Right lobe of liver (tissue), 6 donors: ENCODE measurements at regions not wholly inside any gene's neighbourhood (a gene's known extent, or its start where the extent isn't known, plus 50 kb on each side); places are given as distances from the start of the nearest gene placed in this dataset.

ENCODE experiments used
- ATAC-seq, 4 donors: fragments of 200-7000 bp; cut with Tn5 transposase; one replicate each; pipeline ENCODE4 v1.9.1; 2020; ENCODE audit warnings: mild to moderate bottlenecking in 4 of 4, moderate library complexity in 4 of 4
- DNase-seq, 3 donors: peaks; one replicate each; pipeline ENCODE4 v3.0.0-alpha.2; 2020
- H3K27ac ChIP-seq, 3 donors: fragments of 200-600 bp; one replicate each; pipeline ENCODE4 v1.8.0; 2022
- H3K27me3 ChIP-seq, 2 donors: fragments of 200-600 bp; one replicate each; pipeline ENCODE4 v1.8.0; 2022
- H3K36me3 ChIP-seq, 4 donors: fragments of 200-600 bp; sonication (generic) in 1 of 4; one replicate each; pipeline versions ENCODE4 v1.5.1 to v1.8.0; 2017 to 2022; ENCODE audit warnings: control low read depth in 1 of 4
- H3K4me1 ChIP-seq, 4 donors: fragments of 200-600 bp; sonication (generic) in 1 of 4; one replicate each; pipeline versions ENCODE4 v1.5.1 to v1.8.0; 2017 to 2022; ENCODE audit warnings: control low read depth in 1 of 4
- H3K4me3 ChIP-seq, 3 donors: fragments of 200-600 bp; one replicate each; pipeline ENCODE4 v1.8.0; 2022
- H3K9me3 ChIP-seq, 4 donors: fragments of 200-600 bp; sonication (generic) in 1 of 4; one replicate each; pipeline versions ENCODE4 v1.5.1 to v1.8.0; 2017 to 2022; ENCODE audit warnings: control low read depth in 1 of 4
- CTCF ChIP-seq, 4 donors: fragments of 200-600 bp in 3 of 4; fragments of 450-650 bp in 1 of 4; IDR thresholded peaks; one replicate each; pipeline versions ENCODE4 v1.5.1 to v1.8.0; 2016 to 2022; ENCODE audit warnings: antibody characterized with exemption in 4 of 4, mild to moderate bottlenecking in 2 of 4
- POLR2A ChIP-seq: fragments of 450-650 bp; IDR thresholded peaks from one replicate; pipeline ENCODE4 v1.6.1; 2017; ENCODE audit warnings: antibody characterized with exemption, mild to moderate bottlenecking
- WGBS: methylation state at CpG from one replicate; pipeline ENCODE4 v1.1.6; 2018; ENCODE audit warnings: low coverage, low lambda C conversion rate; ENCODE audit not compliant: insufficient coverage; ENCODE audit errors: missing lambda C conversion rate; 5-methylcytosine and 5-hydroxymethylcytosine counted together
- intact Hi-C, 2 donors: fragments of 100-400 bp; cut with DNase I; formaldehyde crosslinking; loops; one replicate each; pipeline versions ENCODE4 v1.11.2 to v1.14.1; 2022
- donor health status: DM: no; HTN: yes; CAD: no.
- donor health status: DM: no; HTN: no; CAD: no.
- donor health status: DM: no; HTN: no; CAD: no.
- donor health status: DM: no; HTN: yes; CAD: no.
- donor health status: DM: no; HTN: yes; CAD: no.

- Histone ChIP-seq H3K4me1 (no peaks in the 10 kb centered on the region), H3K27me3 (no peaks in the 10 kb centered on the region), H3K27ac (no peak overlapping the region), H3K36me3 (no peaks in the 10 kb centered on the region), H3K9me3 (no peaks in the 10 kb centered on the region), H3K4me3 (no peak overlapping the region)
- DNase-seq (no peak), ATAC-seq (no peak)
- TF ChIP-seq POLR2A (no peak), CTCF (IDR thresholded peaks at IDR 0.05) (no peak)
- intact Hi-C loops, result no loop called here
- WGBS, result 100% methylated on average over 1 of the region's 2 CpGs
Observed at GRCh38 chr1:96207936-96208335, 513.6 kb upstream of the PTBP2 start.

GRCh38 chr1:96208428-96208827 is 513.2 kb upstream of the PTBP2 start:
- intact Hi-C loops, result no loop called here
- ATAC-seq, result no peak
- no peak for DNase-seq
- Histone ChIP-seq H3K27me3 (no peaks in the 10 kb centered on the region), H3K36me3 (no peaks in the 10 kb centered on the region), H3K27ac (no peak overlapping the region), H3K9me3 (no peaks in the 10 kb centered on the region), H3K4me3 (no peak overlapping the region), H3K4me1 (no peaks in the 10 kb centered on the region)
- 81% methylated on average over 4 of the region's 4 CpGs for WGBS
- TF ChIP-seq POLR2A (no peak), CTCF (IDR thresholded peaks at IDR 0.05) (no peak)

- DNase-seq (no peak), ATAC-seq (no peak)
- TF ChIP-seq CTCF (IDR thresholded peaks at IDR 0.05) (no peak), POLR2A (no peak)
- Histone ChIP-seq H3K4me3 (no peak overlapping the region), H3K27ac (no peak overlapping the region), H3K9me3 (no peaks in the 10 kb centered on the region), H3K36me3 (no peaks in the 10 kb centered on the region), H3K27me3 (no peaks in the 10 kb centered on the region), H3K4me1 (peaks cover 0 to 6% (median 0%) of the 10 kb centered on the region in 4 donors)
- 64% methylated on average over 4 of the region's 4 CpGs for WGBS
- intact Hi-C loops, result no loop called here
Observed at GRCh38 chr1:96210054-96210453, 511.5 kb upstream of the PTBP2 start.

- no peak for TF ChIP-seq CTCF (IDR thresholded peaks at IDR 0.05)
- 53% methylated on average over 2 of the region's 2 CpGs for WGBS
Observed at GRCh38 chr1:96211202-96211601, 510.4 kb upstream of the PTBP2 start.

GRCh38 chr1:96214982-96215381 is 506.6 kb upstream of the PTBP2 start:
- Histone ChIP-seq H3K27ac (no peak overlapping the region), H3K4me1 (peaks cover 0 to 10% (median 0%) of the 10 kb centered on the region in 4 donors), H3K27me3 (no peaks in the 10 kb centered on the region), H3K4me3 (no peak overlapping the region), H3K9me3 (no peaks in the 10 kb centered on the region), H3K36me3 (no peaks in the 10 kb centered on the region)
- WGBS, result 18% methylated on average over 2 of the region's 2 CpGs
- intact Hi-C loops, result no loop called here
- ATAC-seq (peak; percentile 78 to 90 (median 86)), DNase-seq (no peak)
- TF ChIP-seq POLR2A, result no peak

More at GRCh38 chr1:96211202-96211601, 510.4 kb upstream of the PTBP2 start:
- Histone ChIP-seq H3K36me3 (no peaks in the 10 kb centered on the region), H3K27ac (no peak overlapping the region), H3K4me3 (no peak overlapping the region), H3K27me3 (no peaks in the 10 kb centered on the region), H3K4me1 (peaks cover 0 to 10% (median 0%) of the 10 kb centered on the region in 4 donors), H3K9me3 (no peaks in the 10 kb centered on the region)
- intact Hi-C loops, result no loop called here
- ATAC-seq, result no peak
- DNase-seq, result no peak
